H1 (cell line): ENCODE measurements at regions not wholly inside any gene's neighbourhood (a gene's known extent, or its start where the extent isn't known, plus 50 kb on each side); places are given as distances from the start of the nearest gene placed in this dataset.

ENCODE experiments used
- EGR1 ChIP-seq: IDR thresholded peaks from 2 replicates; pipeline ENCODE4 v1.6.1; 2011; ENCODE audit warnings: low read depth, low read length, borderline replicate concordance
- KDM1A ChIP-seq: fragments of 200-600, 300-600 bp; sonication (generic); IDR thresholded peaks from 2 replicates; pipeline ENCODE4 v1.7.1; 2016; ENCODE audit warnings: mild to moderate bottlenecking, low read length, borderline replicate concordance
- MAFK ChIP-seq: IDR thresholded peaks from 2 replicates; pipeline ENCODE4 v1.6.1; 2012; ENCODE audit warnings: low read depth, mild to moderate bottlenecking, improper control_type of control experiment, low read length
- POLR2A ChIP-seq, 2 experiments: IDR thresholded peaks; 1 replicate in 1 of 2; 2 replicates in 1 of 2; pipeline ENCODE4 v1.6.1; 2011; ENCODE audit warnings: low read depth in 2 of 2, low read length in 2 of 2, mild to moderate bottlenecking in 2 of 2; ENCODE audit errors: control extremely low read depth in 1 of 2
- SAP30 ChIP-seq: fragments of 300-600 bp; sonication (generic); IDR thresholded peaks from 2 replicates; pipeline ENCODE4 v1.7.1; 2012; ENCODE audit warnings: low read length, moderate library complexity, mild to moderate bottlenecking, inconsistent platforms; ENCODE audit not compliant: insufficient read depth, insufficient replicate concordance
- SP2 ChIP-seq: IDR thresholded peaks from 2 replicates; pipeline ENCODE4 v1.6.1; 2012; ENCODE audit warnings: mild to moderate bottlenecking, low read length, inconsistent platforms
- TBP ChIP-seq: IDR thresholded peaks from 2 replicates; pipeline ENCODE4 v1.6.1; 2011; ENCODE audit warnings: low read depth, low read length, improper control_type of control experiment

GRCh38 chr18:11388755-11389680 lies 220.4 kb upstream of the SLC35G4 start (continued):
- no peak for TF ChIP-seq TBP
- TF ChIP-seq MAFK = no peak
- TF ChIP-seq POLR2A (IDR thresholded peaks at IDR 0.05; ENCODE audit: control extremely low read depth in 1 of 2, low read depth in 2 of 2, low read length in 2 of 2) = no peak
- TF ChIP-seq EGR1 = no peak
- TF ChIP-seq SAP30 = no peak
- TF ChIP-seq KDM1A = no peak
- TF ChIP-seq SP2 = no peak
- TF ChIP-seq, all 59 proteins: peak for 0
